Sigmoid colon (tissue), 6 donors: ENCODE measurements at regions not wholly inside any gene's neighbourhood (a gene's known extent, or its start where the extent isn't known, plus 50 kb on each side); places are given as distances from the start of the nearest gene placed in this dataset.
A peak's percentile ranks its signal among the peaks of the same experiment; 100 is the strongest.

ENCODE experiments used
- DNase-seq: peaks from one replicate; pipeline ENCODE4 v3.0.0-alpha.2; 2019
- H3K27ac ChIP-seq, 4 donors: fragments of 200-600 bp; sonication (generic); one replicate each; pipeline ENCODE4 v1.5.1; 2016 to 2019; ENCODE audit warnings: mild to moderate bottlenecking in 1 of 4
- H3K27me3 ChIP-seq, 3 donors: fragments of 200-600 bp; sonication (generic); one replicate each; pipeline ENCODE4 v1.5.1; 2019; ENCODE audit warnings: mild to moderate bottlenecking in 1 of 3
- H3K36me3 ChIP-seq, 4 donors: fragments of 200-600 bp; sonication (generic); one replicate each; pipeline ENCODE4 v1.5.1; 2016 to 2019
- H3K4me1 ChIP-seq, 4 donors: fragments of 200-600 bp; sonication (generic); one replicate each; pipeline ENCODE4 v1.5.1; 2017 to 2019
- H3K4me3 ChIP-seq, 4 donors: fragments of 200-600 bp; sonication (generic); one replicate each; pipeline ENCODE4 v1.5.1; 2017 to 2019; ENCODE audit warnings: mild to moderate bottlenecking in 2 of 4, moderate library complexity in 1 of 4
- H3K9me3 ChIP-seq, 4 donors: fragments of 200-600 bp in 3 of 4; sonication (generic) in 3 of 4; one replicate each; pipeline versions ENCODE4 v1.5.1 to v1.6.1; 2013 to 2019
- CTCF ChIP-seq, 4 experiments: fragments of 450-650 bp in 3 of 4; fragments of 200-600 bp in 1 of 4; IDR thresholded peaks; one replicate each; pipeline ENCODE4 v1.5.1; 2016 to 2019; ENCODE audit warnings: antibody characterized with exemption in 4 of 4, mild to moderate bottlenecking in 3 of 4, moderate library complexity in 2 of 4
- EP300 ChIP-seq, 4 donors: sonication (generic); formaldehyde crosslinking; IDR thresholded peaks; one replicate each; pipeline ENCODE4 v1.6.1; 2017; ENCODE audit warnings: antibody characterized with exemption in 4 of 4
- POLR2A ChIP-seq, 2 donors: fragments of 450-650 bp; IDR thresholded peaks; one replicate each; pipeline ENCODE4 v1.6.1; 2016; ENCODE audit warnings: antibody characterized with exemption in 2 of 2, mild to moderate bottlenecking in 2 of 2, moderate library complexity in 2 of 2
- POLR2AphosphoS5 ChIP-seq, 4 donors: sonication (generic); formaldehyde crosslinking; IDR thresholded peaks; one replicate each; pipeline ENCODE4 v1.6.1; 2017; ENCODE audit warnings: antibody characterized with exemption in 4 of 4
- WGBS, 2 donors: extraction: QIAGEN DNeasy Blood & Tissue Kit; methylation state at CpG; one replicate each; pipeline ENCODE4 v1.1.7; 2013; 5-methylcytosine and 5-hydroxymethylcytosine counted together
- intact Hi-C: fragments of 100-400 bp; cut with DNase I; formaldehyde crosslinking; loops from one replicate; pipeline ENCODE4 v1.15.1; 2023
- donor health status: healthy with polysubstance abuse.
- donor health status: healthy.

DNA sequence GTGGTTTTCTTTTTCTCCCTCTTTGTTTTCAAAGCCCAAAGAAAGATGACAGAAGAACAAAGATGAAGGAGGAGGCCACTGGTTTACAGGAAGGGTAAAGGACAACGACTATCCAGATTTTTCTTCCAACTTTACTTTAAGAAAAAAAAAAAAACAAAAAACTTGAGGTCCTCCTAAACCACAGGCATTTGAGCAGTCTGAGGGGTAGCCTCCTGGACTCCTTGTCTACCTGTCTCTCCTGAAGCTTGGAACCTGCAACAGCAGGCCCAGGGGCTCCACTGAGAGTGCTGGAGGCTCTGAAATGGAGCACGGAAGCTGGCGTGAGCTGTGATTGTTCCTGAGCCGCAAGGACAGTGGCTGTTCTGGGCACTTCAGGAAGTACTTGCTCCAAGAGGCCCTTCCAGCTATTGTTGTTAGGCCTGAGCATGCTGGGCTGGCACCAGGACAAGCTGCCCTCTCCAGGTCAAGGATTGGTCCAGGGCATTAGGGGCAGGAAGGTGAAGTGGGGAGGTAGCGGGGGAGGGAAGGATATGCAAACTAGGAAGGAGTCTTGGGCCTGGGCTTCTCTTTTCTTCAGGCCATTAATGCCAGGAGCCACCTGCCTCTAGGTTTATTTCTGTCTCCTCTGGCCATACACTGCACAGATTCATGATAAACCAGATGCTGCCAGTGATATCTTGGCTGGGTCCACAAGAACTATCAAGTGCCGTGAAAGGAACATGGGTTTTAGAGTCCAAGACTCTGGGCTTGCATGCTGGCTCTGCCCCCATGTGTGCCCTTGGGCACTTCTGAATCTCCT is 147.3 kb downstream of the CCDC34 start:
- no peaks in the 10 kb centered on the region for H3K27me3 ChIP-seq
- TF ChIP-seq POLR2A (IDR thresholded peaks at IDR 0.05): no peak
- no peak for TF ChIP-seq EP300 (IDR thresholded peaks at IDR 0.05)
- TF ChIP-seq POLR2AphosphoS5 (IDR thresholded peaks at IDR 0.05): peak in 1 of 4 donors; percentile 3
- TF ChIP-seq CTCF (IDR thresholded peaks at IDR 0.05): no peak
- peaks cover 0 to 50% (median 43%) of the 10 kb centered on the region in 4 donors for H3K4me1 ChIP-seq
- intact Hi-C loops: no loop called here
- no peaks in the 10 kb centered on the region for H3K36me3 ChIP-seq
- no peaks in the 10 kb centered on the region for H3K9me3 ChIP-seq
- peak overlapping the region in 3 of 4 donors; percentile 30 to 62 (median 53) for H3K27ac ChIP-seq
- DNase-seq: no peak
- H3K4me3 ChIP-seq: no peak overlapping the region
- 82 to 88% methylated on average over 6 of the region's 6 CpGs for WGBS, 2 donors

DNA sequence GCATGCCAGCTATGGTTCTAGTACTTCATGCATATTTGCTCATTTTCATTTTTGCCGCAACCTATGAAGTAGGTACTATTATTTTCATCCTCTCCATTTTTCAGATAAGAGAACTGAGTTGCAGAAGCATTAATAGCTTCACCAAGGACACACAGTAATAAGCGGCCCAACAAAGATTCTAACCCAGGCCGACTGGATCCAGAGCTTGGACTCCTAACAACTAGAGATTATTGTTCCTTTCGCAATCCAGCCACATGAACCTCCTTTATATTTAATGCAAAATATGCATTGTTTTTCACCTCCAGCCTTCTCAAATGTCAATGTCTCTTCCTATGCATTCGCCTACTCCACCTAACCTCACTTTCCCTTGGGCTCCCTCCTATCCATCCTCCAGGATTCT is 148.3 kb downstream of the CCDC34 start:
- TF ChIP-seq POLR2A (IDR thresholded peaks at IDR 0.05): no peak
- TF ChIP-seq POLR2AphosphoS5 (IDR thresholded peaks at IDR 0.05): no peak
- TF ChIP-seq EP300 (IDR thresholded peaks at IDR 0.05): no peak
- no peak for TF ChIP-seq CTCF (IDR thresholded peaks at IDR 0.05)
- no peak overlapping the region for H3K4me3 ChIP-seq
- DNase-seq: no peak
- no peak overlapping the region for H3K27ac ChIP-seq
- 91 to 95% methylated on average over 5 of the region's 5 CpGs for WGBS, 2 donors
- H3K9me3 ChIP-seq: no peaks in the 10 kb centered on the region
- no peaks in the 10 kb centered on the region for H3K27me3 ChIP-seq
- intact Hi-C loops: no loop called here
- H3K36me3 ChIP-seq: no peaks in the 10 kb centered on the region
- peaks cover 0 to 56% (median 47%) of the 10 kb centered on the region in 4 donors for H3K4me1 ChIP-seq

- Histone ChIP-seq H3K4me3 (no peak overlapping the region), H3K27me3 (no peaks in the 10 kb centered on the region), H3K27ac (no peak overlapping the region), H3K36me3 (no peaks in the 10 kb centered on the region), H3K4me1 (peaks cover 0 to 50% (median 45%) of the 10 kb centered on the region in 4 donors), H3K9me3 (no peaks in the 10 kb centered on the region)
- DNase-seq: no peak
- intact Hi-C loops: no loop called here
- WGBS, 2 donors: 37 to 42% methylated on average over 4 of the region's 4 CpGs
- TF ChIP-seq POLR2A (IDR thresholded peaks at IDR 0.05): no peak
- no peak for TF ChIP-seq POLR2AphosphoS5 (IDR thresholded peaks at IDR 0.05)
- TF ChIP-seq EP300 (IDR thresholded peaks at IDR 0.05): no peak
- TF ChIP-seq CTCF (IDR thresholded peaks at IDR 0.05): no peak
Observed at GRCh38 chr11:27213232-27213660, 149.8 kb downstream of the CCDC34 start.

DNA sequence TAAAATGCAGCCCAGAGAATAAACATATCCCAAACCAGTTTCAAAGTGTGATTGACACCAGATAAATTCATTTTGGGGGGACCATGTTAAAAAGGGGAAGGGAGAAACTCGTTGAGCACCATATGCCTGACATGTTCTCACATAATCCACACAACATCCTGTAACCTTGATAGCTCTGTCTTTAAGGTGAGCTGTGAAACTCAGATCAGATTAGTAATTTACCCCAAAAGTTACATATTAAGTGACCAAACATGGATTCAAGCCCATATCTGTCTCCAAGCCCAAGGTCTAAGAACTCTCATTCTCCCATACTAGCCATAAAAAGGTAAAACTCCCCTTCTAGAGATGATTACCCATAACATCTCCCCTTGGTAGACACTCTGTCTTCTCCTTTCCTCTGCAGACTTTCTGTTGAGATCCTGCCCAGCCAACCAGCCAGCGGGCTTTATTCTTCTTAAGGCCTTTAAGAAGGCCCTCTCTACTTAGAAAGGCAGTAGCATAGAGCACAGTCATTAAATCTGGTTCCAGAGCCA is 150.7 kb downstream of the CCDC34 start:
- no peak overlapping the region for H3K27ac ChIP-seq
- intact Hi-C loops: no loop called here
- no peak for TF ChIP-seq POLR2A (IDR thresholded peaks at IDR 0.05)
- no peak for TF ChIP-seq EP300 (IDR thresholded peaks at IDR 0.05)
- no peak for TF ChIP-seq POLR2AphosphoS5 (IDR thresholded peaks at IDR 0.05)
- TF ChIP-seq CTCF (IDR thresholded peaks at IDR 0.05): no peak
- H3K27me3 ChIP-seq: no peaks in the 10 kb centered on the region
- H3K36me3 ChIP-seq: no peaks in the 10 kb centered on the region
- WGBS, 2 donors: 69 to 87% methylated on average over 2 of the region's 2 CpGs
- H3K9me3 ChIP-seq: no peaks in the 10 kb centered on the region
- no peak overlapping the region for H3K4me3 ChIP-seq
- H3K4me1 ChIP-seq: peaks cover 0 to 41% (median 36%) of the 10 kb centered on the region in 4 donors
- DNase-seq: no peak
